Sigmoid colon (tissue), 4 donors: ENCODE measurements at regions not wholly inside any gene's neighbourhood (a gene's known extent, or its start where the extent isn't known, plus 50 kb on each side); places are given as distances from the start of the nearest gene placed in this dataset.

Experiments
- CTCF ChIP-seq, 4 experiments: fragments of 450-650 bp in 3 of 4; fragments of 200-600 bp in 1 of 4; IDR thresholded peaks; one replicate each; pipeline ENCODE4 v1.5.1; 2016 to 2019; ENCODE audit warnings: antibody characterized with exemption in 4 of 4, mild to moderate bottlenecking in 3 of 4, moderate library complexity in 2 of 4
- POLR2AphosphoS5 ChIP-seq, 4 donors: sonication (generic); formaldehyde crosslinking; IDR thresholded peaks; one replicate each; pipeline ENCODE4 v1.6.1; 2017; ENCODE audit warnings: antibody characterized with exemption in 4 of 4

DNA sequence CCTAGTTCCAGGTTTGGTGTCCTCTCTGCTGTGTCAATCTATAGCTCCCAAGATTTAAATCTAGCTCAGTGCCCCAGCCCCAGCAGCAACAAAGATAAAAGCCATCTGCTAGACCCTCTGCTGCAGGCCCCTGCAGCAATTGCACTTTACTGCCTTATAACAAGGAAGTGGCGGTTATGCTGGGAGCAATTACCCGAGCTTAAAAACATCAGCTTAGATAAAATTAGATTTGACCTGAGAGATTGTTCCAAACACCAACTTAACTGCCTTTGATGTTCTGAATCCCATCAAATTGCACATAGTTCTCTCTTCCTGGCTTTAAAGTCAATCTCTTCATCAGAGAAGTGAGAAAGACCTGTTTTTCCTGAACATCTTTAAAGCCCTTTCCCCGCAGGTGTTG lies 62.4 kb upstream of the SHISA6 start:
- TF ChIP-seq POLR2AphosphoS5 (IDR thresholded peaks at IDR 0.05) (no peak), CTCF (IDR thresholded peaks at IDR 0.05) (no peak)
